Hepatocyte (in vitro differentiated cells): ENCODE measurements at regions not wholly inside any gene's neighbourhood (a gene's known extent, or its start where the extent isn't known, plus 50 kb on each side); places are given as distances from the start of the nearest gene placed in this dataset.

Experiments
- EZH2 ChIP-seq: fragments of 200-600 bp; sonication (generic); IDR thresholded peaks from 2 replicates; pipeline ENCODE4 v1.6.1; 2016; ENCODE audit warnings: antibody characterized with exemption, mild to moderate bottlenecking, borderline replicate concordance
- TF ChIP-seq, protein P1 (sequence below): fragments of 200-600 bp; sonication (generic); IDR thresholded peaks from 2 replicates; pipeline ENCODE4 v1.5.1; 2016; ENCODE audit warnings: antibody characterized with exemption, mild to moderate bottlenecking; ENCODE audit not compliant: poor library complexity

DNA sequence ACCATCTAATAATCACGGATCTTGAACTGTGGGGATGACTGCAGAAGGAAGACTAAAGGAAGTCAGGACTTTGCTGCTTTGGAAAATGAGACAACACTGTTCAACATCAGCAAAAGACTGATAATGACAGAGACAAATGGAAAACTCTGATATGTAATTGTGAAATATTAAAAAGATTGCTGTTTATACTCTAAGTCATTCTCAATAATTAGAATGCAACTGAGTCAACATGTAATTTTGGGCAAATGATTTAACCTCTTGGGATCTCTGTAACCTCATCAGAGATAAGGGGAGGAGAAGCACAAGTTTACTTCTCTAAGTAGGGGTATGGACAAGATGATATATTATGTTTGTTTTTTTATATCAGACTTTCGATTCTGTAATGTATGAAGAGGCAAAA is 121.9 kb downstream of the GASK1B start:
- TF ChIP-seq, protein P1, sequence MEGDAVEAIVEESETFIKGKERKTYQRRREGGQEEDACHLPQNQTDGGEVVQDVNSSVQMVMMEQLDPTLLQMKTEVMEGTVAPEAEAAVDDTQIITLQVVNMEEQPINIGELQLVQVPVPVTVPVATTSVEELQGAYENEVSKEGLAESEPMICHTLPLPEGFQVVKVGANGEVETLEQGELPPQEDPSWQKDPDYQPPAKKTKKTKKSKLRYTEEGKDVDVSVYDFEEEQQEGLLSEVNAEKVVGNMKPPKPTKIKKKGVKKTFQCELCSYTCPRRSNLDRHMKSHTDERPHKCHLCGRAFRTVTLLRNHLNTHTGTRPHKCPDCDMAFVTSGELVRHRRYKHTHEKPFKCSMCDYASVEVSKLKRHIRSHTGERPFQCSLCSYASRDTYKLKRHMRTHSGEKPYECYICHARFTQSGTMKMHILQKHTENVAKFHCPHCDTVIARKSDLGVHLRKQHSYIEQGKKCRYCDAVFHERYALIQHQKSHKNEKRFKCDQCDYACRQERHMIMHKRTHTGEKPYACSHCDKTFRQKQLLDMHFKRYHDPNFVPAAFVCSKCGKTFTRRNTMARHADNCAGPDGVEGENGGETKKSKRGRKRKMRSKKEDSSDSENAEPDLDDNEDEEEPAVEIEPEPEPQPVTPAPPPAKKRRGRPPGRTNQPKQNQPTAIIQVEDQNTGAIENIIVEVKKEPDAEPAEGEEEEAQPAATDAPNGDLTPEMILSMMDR = no peak
- TF ChIP-seq EZH2 = no peak
